GM18870 (cell line): ENCODE measurements at regions not wholly inside any gene's neighbourhood (a gene's known extent, or its start where the extent isn't known, plus 50 kb on each side); places are given as distances from the start of the nearest gene placed in this dataset.

Source experiments
- ATAC-seq: cut with Tn5 transposase; IDR thresholded peaks from one replicate; pipeline ENCODE4 v1.9.1; 2021; ENCODE audit warnings: moderate library complexity; ENCODE audit not compliant: unreplicated experiment

GRCh38 chr2:217691920-217692666 lies 310.7 kb downstream of the TNS1 start:
- ATAC-seq: no peak

GRCh38 chr2:217691516-217691915 lies 311.3 kb downstream of the TNS1 start:
- no peak for ATAC-seq

GRCh38 chr2:217689053-217689452 lies 313.7 kb downstream of the TNS1 start:
- no peak for ATAC-seq

- ATAC-seq: no peak
These were observed 314.3 kb downstream of the TNS1 start for GRCh38 chr2:217688494-217688893.

- ATAC-seq: no peak
These were observed 315.0 kb downstream of the TNS1 start for GRCh38 chr2:217687771-217688170.

GRCh38 chr2:217685255-217685605 lies 317.6 kb downstream of the TNS1 start:
- no peak for ATAC-seq

- ATAC-seq: no peak
These were observed 318.2 kb downstream of the TNS1 start for GRCh38 chr2:217684431-217685254.

- no peak for ATAC-seq
These were observed 319.5 kb downstream of the TNS1 start for GRCh38 chr2:217683106-217683870.

- no peak for ATAC-seq
These were observed 321.0 kb downstream of the TNS1 start for GRCh38 chr2:217681791-217682190.

- ATAC-seq: no peak
These were observed 322.4 kb downstream of the TNS1 start for GRCh38 chr2:217680381-217680780.

- no peak for ATAC-seq
These were observed 329.2 kb downstream of the TNS1 start for GRCh38 chr2:217673627-217674026.

- no peak for ATAC-seq
These were observed 330.3 kb downstream of the TNS1 start for GRCh38 chr2:217672472-217672871.

- no peak for ATAC-seq
These were observed 330.9 kb downstream of the TNS1 start for GRCh38 chr2:217671871-217672270.

GRCh38 chr2:217671075-217671474 lies 331.7 kb downstream of the TNS1 start:
- no peak for ATAC-seq

GRCh38 chr2:217669831-217670230 lies 333.0 kb downstream of the TNS1 start:
- ATAC-seq: no peak

- ATAC-seq: no peak
These were observed 335.3 kb downstream of the TNS1 start for GRCh38 chr2:217667512-217667911.

- no peak for ATAC-seq
These were observed 335.8 kb downstream of the TNS1 start for GRCh38 chr2:217667035-217667434.

GRCh38 chr2:217666338-217666737 lies 336.5 kb downstream of the TNS1 start:
- ATAC-seq: no peak

GRCh38 chr2:217664761-217665160 lies 338.0 kb downstream of the TNS1 start:
- ATAC-seq: no peak

- ATAC-seq: no peak
These were observed 339.7 kb downstream of the TNS1 start for GRCh38 chr2:217662984-217663602.

GRCh38 chr2:217661378-217661777 lies 341.4 kb downstream of the TNS1 start:
- no peak for ATAC-seq
